ENCODE measurements at regions not wholly inside any gene's neighbourhood (a gene's known extent, or its start where the extent isn't known, plus 50 kb on each side); places are given as distances from the start of the nearest gene placed in this dataset.
"Not testable (repeated sequence)": the region's sequence is repeated elsewhere in the genome, so short reads cannot be mapped to it uniquely, and the experiment has no call there.

- not testable (repeated sequence) for DNase-seq
Observed at GRCh38 chr10:38364073-38364472, 269.9 kb downstream of the ZNF37A start.

GRCh38 chr10:38365917-38366316 is 271.8 kb downstream of the ZNF37A start:
- not testable (repeated sequence) for DNase-seq

GRCh38 chr10:38383800-38384199 is 289.7 kb downstream of the ZNF37A start:
- not testable (repeated sequence) for DNase-seq

- not testable (repeated sequence) for DNase-seq
Observed at GRCh38 chr10:38386869-38387268, 292.7 kb downstream of the ZNF37A start.

GRCh38 chr10:38390725-38391124 is 296.6 kb downstream of the ZNF37A start:
- not testable (repeated sequence) for DNase-seq

- not testable (repeated sequence) for DNase-seq
Observed at GRCh38 chr10:38395465-38395864, 301.3 kb downstream of the ZNF37A start.

- not testable (repeated sequence) for DNase-seq
Observed at GRCh38 chr10:38396178-38396954, 302.2 kb downstream of the ZNF37A start.

- DNase-seq, result not testable (repeated sequence)
Observed at GRCh38 chr10:38401565-38401964, 307.4 kb downstream of the ZNF37A start.

GRCh38 chr10:38402442-38403346 is 308.6 kb downstream of the ZNF37A start:
- DNase-seq, result peak; percentile 86

- not testable (repeated sequence) for DNase-seq
Observed at GRCh38 chr10:38403347-38404117, 309.4 kb downstream of the ZNF37A start.

- not testable (repeated sequence) for DNase-seq
Observed at GRCh38 chr10:38423634-38424033, 329.5 kb downstream of the ZNF37A start.

GRCh38 chr10:38430242-38430641 is 336.1 kb downstream of the ZNF37A start:
- DNase-seq, result not testable (repeated sequence)

GRCh38 chr10:38437359-38437758 is 343.2 kb downstream of the ZNF37A start:
- not testable (repeated sequence) for DNase-seq

- DNase-seq, result not testable (repeated sequence)
Observed at GRCh38 chr10:38448614-38449355, 354.6 kb downstream of the ZNF37A start.

GRCh38 chr10:38449618-38450017 is 355.5 kb downstream of the ZNF37A start:
- DNase-seq, result not testable (repeated sequence)

- DNase-seq, result not testable (repeated sequence)
Observed at GRCh38 chr10:38450372-38451057, 356.4 kb downstream of the ZNF37A start.

- DNase-seq, result not testable (repeated sequence)
Observed at GRCh38 chr10:38451306-38451967, 357.3 kb downstream of the ZNF37A start.
